Thyroid gland (tissue), 4 donors: ENCODE measurements at regions not wholly inside any gene's neighbourhood (a gene's known extent, or its start where the extent isn't known, plus 50 kb on each side); places are given as distances from the start of the nearest gene placed in this dataset.

Source experiments
- DNase-seq, 2 donors: peaks; one replicate each; pipeline ENCODE4 v3.0.0-alpha.2; 2019
- H3K27ac ChIP-seq, 3 donors: fragments of 200-600 bp; sonication (generic); 1 replicate in 2 of 3; 2 replicates in 1 of 3; pipeline ENCODE4 v1.5.1; 2016 to 2019; ENCODE audit warnings: mild to moderate bottlenecking in 1 of 3, moderate library complexity in 1 of 3
- H3K27me3 ChIP-seq: fragments of 200-600 bp; sonication (generic); one replicate; pipeline ENCODE4 v1.5.1; 2019
- H3K36me3 ChIP-seq, 2 donors: fragments of 200-600 bp; sonication (generic); one replicate each; pipeline ENCODE4 v1.5.1; 2016 to 2019
- H3K4me1 ChIP-seq, 2 donors: fragments of 200-600 bp; sonication (generic); one replicate each; pipeline ENCODE4 v1.5.1; 2017 to 2019
- H3K4me3 ChIP-seq, 3 donors: fragments of 200-600 bp; sonication (generic); replicated peaks in 1 of 3; 1 replicate in 2 of 3; 2 replicates in 1 of 3; pipeline ENCODE4 v1.5.1; 2016; ENCODE audit warnings: mild to moderate bottlenecking in 1 of 3
- H3K9me3 ChIP-seq: fragments of 200-600 bp; sonication (generic); one replicate; pipeline ENCODE4 v1.5.1; 2017
- POLR2A ChIP-seq, 2 donors: fragments of 450-650 bp; IDR thresholded peaks; one replicate each; pipeline ENCODE4 v1.6.1; 2017; ENCODE audit warnings: antibody characterized with exemption in 2 of 2, mild to moderate bottlenecking in 2 of 2, moderate library complexity in 1 of 2
- WGBS, 2 donors: methylation state at CpG; one replicate each; pipeline ENCODE4 v1.1.5; 2017; 5-methylcytosine and 5-hydroxymethylcytosine counted together
- intact Hi-C: fragments of 100-400 bp; cut with DNase I; formaldehyde crosslinking; loops from one replicate; pipeline ENCODE4 v1.15.1; 2023
- TF ChIP-seq, protein P1 (sequence below), 6 experiments: fragments of 200-600 bp in 3 of 6; fragments of 450-650 bp in 3 of 6; sonication (generic) in 3 of 6; IDR thresholded peaks; one replicate each; pipeline ENCODE4 v1.5.1; 2016 to 2019; ENCODE audit warnings: antibody characterized with exemption in 6 of 6, mild to moderate bottlenecking in 2 of 6, inconsistent platforms in 1 of 6, moderate library complexity in 1 of 6

DNA sequence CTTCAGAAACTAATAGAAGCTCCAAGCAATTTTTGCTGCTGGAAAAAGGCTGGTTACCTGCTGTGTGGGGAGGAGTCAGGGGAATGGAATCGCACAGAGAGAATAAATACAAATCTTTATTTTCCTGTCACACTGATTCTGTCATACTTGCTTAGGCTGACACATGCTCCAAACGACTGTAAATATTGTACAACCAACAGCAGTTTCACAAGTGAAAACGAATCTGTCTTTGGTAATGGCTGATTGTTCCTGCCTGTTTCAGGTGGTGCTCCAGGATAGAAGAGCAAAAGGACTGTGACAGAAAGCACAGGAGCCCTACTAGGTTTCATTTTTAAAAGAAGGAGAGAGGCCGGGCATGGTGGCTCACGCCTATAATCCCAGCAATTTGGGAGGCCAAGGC is 125.5 kb upstream of the DCLK2 start:
- no peak overlapping the region for H3K4me3 ChIP-seq
- intact Hi-C loops: no loop called here
- DNase-seq: no peak
- no peaks in the 10 kb centered on the region for H3K4me1 ChIP-seq
- no peak overlapping the region for H3K27ac ChIP-seq
- H3K36me3 ChIP-seq: no peaks in the 10 kb centered on the region
- H3K9me3 ChIP-seq: no peaks in the 10 kb centered on the region
- H3K27me3 ChIP-seq: no peaks in the 10 kb centered on the region
- 88 to 90% methylated on average over 5 of the region's 5 CpGs for WGBS, 2 donors
- TF ChIP-seq, protein P1, sequence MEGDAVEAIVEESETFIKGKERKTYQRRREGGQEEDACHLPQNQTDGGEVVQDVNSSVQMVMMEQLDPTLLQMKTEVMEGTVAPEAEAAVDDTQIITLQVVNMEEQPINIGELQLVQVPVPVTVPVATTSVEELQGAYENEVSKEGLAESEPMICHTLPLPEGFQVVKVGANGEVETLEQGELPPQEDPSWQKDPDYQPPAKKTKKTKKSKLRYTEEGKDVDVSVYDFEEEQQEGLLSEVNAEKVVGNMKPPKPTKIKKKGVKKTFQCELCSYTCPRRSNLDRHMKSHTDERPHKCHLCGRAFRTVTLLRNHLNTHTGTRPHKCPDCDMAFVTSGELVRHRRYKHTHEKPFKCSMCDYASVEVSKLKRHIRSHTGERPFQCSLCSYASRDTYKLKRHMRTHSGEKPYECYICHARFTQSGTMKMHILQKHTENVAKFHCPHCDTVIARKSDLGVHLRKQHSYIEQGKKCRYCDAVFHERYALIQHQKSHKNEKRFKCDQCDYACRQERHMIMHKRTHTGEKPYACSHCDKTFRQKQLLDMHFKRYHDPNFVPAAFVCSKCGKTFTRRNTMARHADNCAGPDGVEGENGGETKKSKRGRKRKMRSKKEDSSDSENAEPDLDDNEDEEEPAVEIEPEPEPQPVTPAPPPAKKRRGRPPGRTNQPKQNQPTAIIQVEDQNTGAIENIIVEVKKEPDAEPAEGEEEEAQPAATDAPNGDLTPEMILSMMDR (IDR thresholded peaks at IDR 0.05): no peak
- no peak for TF ChIP-seq POLR2A (IDR thresholded peaks at IDR 0.05)

DNA sequence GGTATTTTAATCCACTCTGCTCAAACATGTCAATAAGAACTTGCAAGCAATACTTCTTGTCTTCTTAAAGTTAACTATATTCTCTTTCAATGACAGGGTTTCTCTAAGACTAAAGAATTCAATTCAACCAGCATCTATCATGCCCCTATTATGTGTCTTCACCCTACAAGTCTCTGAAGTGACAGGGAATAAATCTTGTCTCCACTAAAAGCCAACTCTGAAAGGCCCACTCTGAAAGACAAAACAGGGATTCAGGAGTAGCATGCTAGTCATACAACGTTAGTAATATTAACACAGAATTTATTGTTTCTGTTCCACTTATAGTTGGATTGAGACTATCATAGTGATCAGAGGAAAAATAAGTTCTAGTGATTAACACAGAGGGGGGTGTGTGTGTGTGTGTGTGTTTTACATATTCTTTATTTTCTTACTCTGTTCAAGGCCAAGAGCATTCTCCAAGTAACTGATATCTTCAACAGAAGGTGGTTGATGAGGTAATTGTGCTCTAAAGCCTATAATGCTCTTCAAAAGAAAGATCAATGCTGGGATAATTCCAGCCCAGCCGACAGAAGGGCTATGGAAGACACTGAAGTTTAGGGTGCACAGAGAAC is 122.4 kb upstream of the DCLK2 start:
- intact Hi-C loops: no loop called here
- no peaks in the 10 kb centered on the region for H3K36me3 ChIP-seq
- no peak overlapping the region for H3K4me3 ChIP-seq
- no peaks in the 10 kb centered on the region for H3K27me3 ChIP-seq
- TF ChIP-seq POLR2A (IDR thresholded peaks at IDR 0.05): no peak
- TF ChIP-seq, protein P1 (IDR thresholded peaks at IDR 0.05): no peak
- no peak overlapping the region for H3K27ac ChIP-seq
- H3K4me1 ChIP-seq: no peaks in the 10 kb centered on the region
- WGBS, 2 donors: 81 to 86% methylated on average over 2 of the region's 2 CpGs
- H3K9me3 ChIP-seq: no peaks in the 10 kb centered on the region
- no peak for DNase-seq

DNA sequence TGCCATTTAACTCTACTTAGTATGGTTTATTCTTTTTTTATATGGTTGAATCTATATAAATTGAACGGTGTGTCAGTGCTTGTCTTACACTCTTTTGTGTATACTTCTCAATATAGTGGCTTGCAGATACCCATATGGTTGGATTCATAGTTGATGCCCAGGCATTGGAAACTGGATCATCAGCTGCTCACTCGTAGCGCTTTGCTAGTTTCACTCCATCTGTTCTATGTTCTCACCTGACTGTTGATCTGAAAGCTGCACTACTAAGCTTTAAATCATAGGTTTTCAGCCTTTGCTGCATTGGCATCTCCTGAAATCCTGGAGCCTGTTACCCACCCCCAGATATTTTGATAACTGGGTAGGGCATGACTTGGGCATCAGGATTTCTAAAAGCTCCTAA is 121.6 kb upstream of the DCLK2 start:
- Histone ChIP-seq H3K36me3 (no peaks in the 10 kb centered on the region), H3K4me3 (no peak overlapping the region), H3K27me3 (no peaks in the 10 kb centered on the region), H3K27ac (no peak overlapping the region), H3K4me1 (no peaks in the 10 kb centered on the region), H3K9me3 (no peaks in the 10 kb centered on the region)
- TF ChIP-seq POLR2A (IDR thresholded peaks at IDR 0.05): no peak
- TF ChIP-seq, protein P1 (IDR thresholded peaks at IDR 0.05): no peak
- DNase-seq: no peak
- 96% methylated on average over 3 of the region's 3 CpGs for WGBS, 2 donors
- intact Hi-C loops: no loop called here

DNA sequence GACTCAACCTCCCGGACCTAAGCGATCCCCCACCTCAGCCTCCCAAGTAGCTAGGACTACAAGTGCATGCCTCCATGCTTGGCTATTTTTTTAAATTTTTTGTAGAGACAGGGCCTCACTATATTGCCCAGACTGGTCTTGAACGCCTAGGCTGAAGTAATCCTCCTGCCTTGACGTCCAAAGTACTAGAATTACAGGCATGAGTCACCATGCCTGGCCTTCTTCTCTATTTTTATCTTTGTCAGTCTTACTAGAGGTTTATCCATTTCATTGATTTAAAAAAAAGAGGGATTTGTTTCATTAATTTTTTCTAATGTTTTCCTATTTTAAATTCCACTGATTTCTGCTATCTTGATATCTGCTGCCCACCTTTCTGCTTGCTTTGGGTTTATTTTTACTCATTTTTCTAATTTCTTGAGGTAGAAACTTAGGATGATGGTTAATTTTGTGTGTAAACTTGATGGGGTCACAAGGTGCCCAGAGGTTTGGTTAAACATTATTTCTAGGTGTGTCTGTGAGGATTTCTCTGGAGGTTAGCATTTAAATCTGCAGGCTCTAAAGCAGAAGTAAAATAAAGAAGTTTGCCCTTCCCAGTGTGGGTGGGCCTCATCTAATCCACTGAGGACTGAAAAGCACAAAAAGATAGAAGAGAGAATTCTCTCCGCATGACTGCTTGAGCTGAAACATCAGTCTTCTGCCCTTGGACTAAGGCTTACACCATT is 116.2 kb upstream of the DCLK2 start:
- intact Hi-C loops: no loop called here
- Histone ChIP-seq H3K27ac (no peak overlapping the region), H3K4me1 (no peaks in the 10 kb centered on the region), H3K9me3 (no peaks in the 10 kb centered on the region), H3K4me3 (no peak overlapping the region), H3K27me3 (no peaks in the 10 kb centered on the region), H3K36me3 (no peaks in the 10 kb centered on the region)
- DNase-seq: no peak
- TF ChIP-seq POLR2A (IDR thresholded peaks at IDR 0.05): no peak
- TF ChIP-seq, protein P1 (IDR thresholded peaks at IDR 0.05): no peak
- 89 to 91% methylated on average over 5 of the region's 5 CpGs for WGBS, 2 donors

DNA sequence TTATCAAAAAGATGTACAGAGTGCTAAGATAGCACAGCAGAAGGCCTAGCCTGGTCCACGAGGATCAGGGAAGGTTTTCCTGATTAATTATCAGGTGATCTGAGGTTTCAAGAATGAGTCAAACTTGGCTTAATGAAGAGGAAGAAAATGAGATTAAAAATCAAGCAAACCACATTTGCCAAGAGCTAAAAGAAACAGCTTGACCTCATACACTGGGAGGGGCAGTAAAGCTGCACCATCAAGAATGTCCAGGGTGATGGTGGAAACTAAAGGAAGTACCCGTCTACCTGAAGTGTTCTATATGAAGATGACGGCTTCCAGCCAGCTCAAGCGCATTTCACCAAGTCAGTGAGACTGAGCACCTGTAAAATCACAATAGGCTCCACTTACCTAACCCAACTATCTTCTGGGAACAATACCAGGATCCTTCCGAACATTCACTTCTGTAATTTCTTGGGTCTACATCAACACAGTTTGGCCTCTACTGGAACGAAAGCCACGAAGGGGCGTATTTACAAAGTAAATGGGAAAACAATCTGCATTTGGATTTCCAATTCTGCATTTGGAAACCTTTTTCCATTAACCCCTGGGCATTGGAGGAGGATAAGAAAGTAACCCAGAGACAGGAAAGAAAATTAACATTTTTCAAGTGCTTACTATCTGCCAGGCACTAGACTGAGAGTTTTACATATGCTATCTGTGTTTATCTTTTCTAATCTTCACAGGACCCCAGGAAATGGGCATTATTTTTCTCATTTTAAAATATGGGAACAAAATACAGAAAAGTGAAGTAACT is 114.0 kb upstream of the DCLK2 start:
- Histone ChIP-seq H3K9me3 (no peaks in the 10 kb centered on the region), H3K36me3 (no peaks in the 10 kb centered on the region), H3K4me3 (no peak overlapping the region), H3K27me3 (no peaks in the 10 kb centered on the region), H3K27ac (no peak overlapping the region), H3K4me1 (no peaks in the 10 kb centered on the region)
- TF ChIP-seq POLR2A (IDR thresholded peaks at IDR 0.05): no peak
- TF ChIP-seq, protein P1 (IDR thresholded peaks at IDR 0.05): no peak
- intact Hi-C loops: no loop called here
- no peak for DNase-seq
- WGBS, 2 donors: 84 to 90% methylated on average over 8 of the region's 8 CpGs
